Glomerular visceral epithelial cell (primary cell): ENCODE measurements at regions not wholly inside any gene's neighbourhood (a gene's known extent, or its start where the extent isn't known, plus 50 kb on each side); places are given as distances from the start of the nearest gene placed in this dataset.
"Not testable (repeated sequence)": the region's sequence is repeated elsewhere in the genome, so short reads cannot be mapped to it uniquely, and the experiment has no call there.

Experiments used
- DNase-seq: peaks from one replicate; pipeline ENCODE4 v3.0.0-alpha.2; 2016; ENCODE audit errors: extremely low spot score

- no peak for DNase-seq
These were observed 99.5 kb downstream of the KDM5D start for GRCh38 chrY:19644889-19645638.

GRCh38 chrY:19637651-19638347, 106.7 kb downstream of the KDM5D start:
- no peak for DNase-seq

- no peak for DNase-seq
These were observed 115.6 kb downstream of the KDM5D start for GRCh38 chrY:19628926-19629325.

- no peak for DNase-seq
These were observed 122.1 kb downstream of the KDM5D start for GRCh38 chrY:19622392-19622791.

- no peak for DNase-seq
These were observed 122.8 kb downstream of the KDM5D start for GRCh38 chrY:19621756-19622155.

- no peak for DNase-seq
These were observed 143.4 kb downstream of the KDM5D start for GRCh38 chrY:19601113-19601512.

GRCh38 chrY:19600711-19601110, 143.8 kb downstream of the KDM5D start:
- DNase-seq, result peak; percentile 30

GRCh38 chrY:19590235-19590634, 154.3 kb downstream of the KDM5D start:
- no peak for DNase-seq

GRCh38 chrY:19589664-19590063, 154.9 kb downstream of the KDM5D start:
- no peak for DNase-seq

GRCh38 chrY:19587311-19587710, 157.2 kb downstream of the KDM5D start:
- no peak for DNase-seq

- DNase-seq, result not testable (repeated sequence)
These were observed 163.5 kb downstream of the KDM5D start for GRCh38 chrY:19580990-19581389.

GRCh38 chrY:19578281-19578874, 166.1 kb downstream of the KDM5D start:
- DNase-seq, result no peak

- DNase-seq, result peak; percentile 63
These were observed 167.3 kb downstream of the KDM5D start for GRCh38 chrY:19577250-19577649.

- DNase-seq, result no peak
These were observed 169.6 kb downstream of the KDM5D start for GRCh38 chrY:19574939-19575338.

GRCh38 chrY:19573646-19574045, 170.9 kb downstream of the KDM5D start:
- no peak for DNase-seq

- DNase-seq, result no peak
These were observed 173.5 kb downstream of the KDM5D start for GRCh38 chrY:19570999-19571398.

- no peak for DNase-seq
These were observed 176.6 kb downstream of the KDM5D start for GRCh38 chrY:19567943-19568342.

GRCh38 chrY:19567051-19567921, 177.2 kb downstream of the KDM5D start:
- peak; percentile 96 for DNase-seq

GRCh38 chrY:19559161-19559560, 185.4 kb downstream of the KDM5D start:
- peak; percentile 33 for DNase-seq

- no peak for DNase-seq
These were observed 194.7 kb downstream of the KDM5D start for GRCh38 chrY:19549671-19550466.
